ENCODE measurements at regions not wholly inside any gene's neighbourhood (a gene's known extent, or its start where the extent isn't known, plus 50 kb on each side); places are given as distances from the start of the nearest gene placed in this dataset.
"Not testable (repeated sequence)": the region's sequence is repeated elsewhere in the genome, so short reads cannot be mapped to it uniquely, and the experiment has no call there.

GRCh38 chr9:6103911-6104310 is 88.5 kb upstream of the RANBP6 start:
- DNase-seq = not testable (repeated sequence)

GRCh38 chr9:6102336-6102987 is 87.0 kb upstream of the RANBP6 start:
- DNase-seq = not testable (repeated sequence)

GRCh38 chr9:6101725-6102124 is 86.3 kb upstream of the RANBP6 start:
- not testable (repeated sequence) for DNase-seq

GRCh38 chr9:6099346-6099745 is 83.9 kb upstream of the RANBP6 start:
- not testable (repeated sequence) for DNase-seq

- no peak for DNase-seq
Measured at GRCh38 chr9:6098431-6098830, 83.0 kb upstream of the RANBP6 start.

- DNase-seq = no peak
Measured at GRCh38 chr9:6096821-6097220, 81.4 kb upstream of the RANBP6 start.

- no peak for DNase-seq
Measured at GRCh38 chr9:6090277-6091210, 75.1 kb upstream of the RANBP6 start.

GRCh38 chr9:6089300-6089699 is 73.9 kb upstream of the RANBP6 start:
- DNase-seq = no peak

- DNase-seq = no peak
Measured at GRCh38 chr9:6086006-6086655, 70.7 kb upstream of the RANBP6 start.

GRCh38 chr9:6080154-6080716 is 64.8 kb upstream of the RANBP6 start:
- DNase-seq = peak; percentile 56

GRCh38 chr9:6079386-6079785 is 64.0 kb upstream of the RANBP6 start:
- DNase-seq = no peak

GRCh38 chr9:6078382-6079105 is 63.1 kb upstream of the RANBP6 start:
- no peak for DNase-seq

GRCh38 chr9:6076851-6077250 is 61.4 kb upstream of the RANBP6 start:
- DNase-seq = no peak

- no peak for DNase-seq
Measured at GRCh38 chr9:6073731-6074130, 58.3 kb upstream of the RANBP6 start.

GRCh38 chr9:6072865-6073264 is 57.4 kb upstream of the RANBP6 start:
- DNase-seq = no peak

GRCh38 chr9:6072453-6072852 is 57.0 kb upstream of the RANBP6 start:
- DNase-seq = no peak

GRCh38 chr9:6068983-6069382 is 53.6 kb upstream of the RANBP6 start:
- no peak for DNase-seq

- DNase-seq = no peak
Measured at GRCh38 chr9:6067426-6067825, 52.0 kb upstream of the RANBP6 start.
